NT2/D1 (cell line): ENCODE measurements at regions not wholly inside any gene's neighbourhood (a gene's known extent, or its start where the extent isn't known, plus 50 kb on each side); places are given as distances from the start of the nearest gene placed in this dataset.

Experiments
- SUZ12 ChIP-seq: IDR thresholded peaks from 2 replicates; pipeline ENCODE4 v1.6.1; 2011; ENCODE audit not compliant: insufficient read length, insufficient read depth; ENCODE audit errors: extremely low read depth
- ZNF274 ChIP-seq: IDR thresholded peaks from 2 replicates; pipeline ENCODE4 v1.6.1; 2011; ENCODE audit warnings: mild to moderate bottlenecking, low read depth, low read length

DNA sequence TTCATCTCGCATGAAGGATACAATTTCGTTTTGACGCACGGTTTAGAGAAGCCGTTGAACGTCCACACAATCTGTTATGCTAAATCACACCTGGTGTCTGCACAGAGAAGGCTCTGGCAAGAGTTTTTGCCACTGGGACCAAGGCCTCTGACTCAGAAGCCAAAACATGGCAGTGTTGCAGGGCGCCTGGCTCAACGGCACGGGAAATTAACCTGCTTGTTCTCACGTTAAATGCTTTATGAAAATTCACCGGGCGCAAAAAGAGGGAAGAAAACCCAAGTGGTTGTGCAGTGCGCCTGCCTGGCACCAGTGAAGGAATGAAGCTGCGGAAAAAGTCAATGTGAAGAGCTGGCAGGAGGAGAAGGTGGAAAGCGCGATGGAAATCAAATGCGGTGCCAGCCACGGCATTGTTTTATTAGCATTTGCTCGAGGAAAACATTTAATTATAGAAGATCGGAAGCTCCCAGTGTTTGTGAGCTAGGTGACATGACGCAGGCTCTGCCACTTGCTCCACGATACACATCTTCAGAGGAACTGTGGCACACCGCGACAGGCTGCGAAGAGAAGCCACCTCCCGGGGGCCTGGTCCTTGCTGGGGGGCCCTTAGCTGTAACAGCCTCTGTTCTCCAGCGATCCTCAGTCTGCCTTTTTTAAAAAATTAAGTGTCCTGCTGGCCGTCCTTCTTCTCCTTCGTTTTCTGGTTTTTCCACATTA is 126.2 kb downstream of the ZIC5 start:
- TF ChIP-seq SUZ12: no peak
- no peak for TF ChIP-seq ZNF274
